GM03348 (cell line): ENCODE measurements at regions not wholly inside any gene's neighbourhood (a gene's known extent, or its start where the extent isn't known, plus 50 kb on each side); places are given as distances from the start of the nearest gene placed in this dataset.

Source experiments
- DNase-seq: peaks from one replicate; pipeline ENCODE4 v3.0.0; 2012; ENCODE audit warnings: low spot score

DNA sequence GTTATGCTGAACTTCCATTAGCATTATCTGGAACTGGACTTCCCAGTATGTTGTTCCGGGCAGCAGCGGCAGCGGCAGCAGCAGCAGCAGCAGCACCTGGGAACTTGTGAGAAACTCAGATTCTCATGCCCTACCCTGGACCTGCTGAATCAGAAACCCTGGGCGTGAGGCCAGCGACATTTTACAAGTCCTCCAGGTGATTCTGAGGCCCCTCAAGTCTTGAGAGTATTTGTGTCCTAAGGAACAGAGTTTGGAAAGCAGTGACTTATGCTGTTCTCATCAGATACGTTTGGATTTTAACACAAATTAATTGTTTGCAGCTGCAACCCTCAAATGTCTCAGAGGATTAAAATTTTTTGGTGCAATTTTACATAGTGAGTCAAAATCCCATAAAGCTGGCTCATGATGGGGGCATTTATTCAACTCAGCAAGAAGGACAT, 157.2 kb upstream of the KAZN start:
- DNase-seq, result peak; percentile 74

DNA sequence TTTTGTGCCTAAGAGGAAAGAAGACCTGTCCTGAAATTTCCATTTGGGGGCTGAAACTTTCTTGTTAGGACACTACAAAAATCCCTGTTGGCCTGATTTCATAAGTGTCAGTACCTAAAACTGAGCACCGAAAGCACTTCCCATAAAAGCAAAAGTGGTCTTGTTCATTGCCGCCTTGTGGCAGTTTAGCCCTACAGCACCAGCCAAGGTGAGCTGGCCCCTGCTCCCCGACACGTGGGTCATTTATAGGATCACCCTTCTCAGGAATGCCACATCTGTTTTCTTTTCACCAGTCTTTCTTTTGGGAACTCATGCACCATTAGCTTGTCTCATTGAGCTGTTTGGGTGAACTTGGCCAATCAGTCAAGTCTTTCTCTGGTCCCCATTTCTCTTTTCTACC, 155.8 kb upstream of the KAZN start:
- DNase-seq, result no peak

DNA sequence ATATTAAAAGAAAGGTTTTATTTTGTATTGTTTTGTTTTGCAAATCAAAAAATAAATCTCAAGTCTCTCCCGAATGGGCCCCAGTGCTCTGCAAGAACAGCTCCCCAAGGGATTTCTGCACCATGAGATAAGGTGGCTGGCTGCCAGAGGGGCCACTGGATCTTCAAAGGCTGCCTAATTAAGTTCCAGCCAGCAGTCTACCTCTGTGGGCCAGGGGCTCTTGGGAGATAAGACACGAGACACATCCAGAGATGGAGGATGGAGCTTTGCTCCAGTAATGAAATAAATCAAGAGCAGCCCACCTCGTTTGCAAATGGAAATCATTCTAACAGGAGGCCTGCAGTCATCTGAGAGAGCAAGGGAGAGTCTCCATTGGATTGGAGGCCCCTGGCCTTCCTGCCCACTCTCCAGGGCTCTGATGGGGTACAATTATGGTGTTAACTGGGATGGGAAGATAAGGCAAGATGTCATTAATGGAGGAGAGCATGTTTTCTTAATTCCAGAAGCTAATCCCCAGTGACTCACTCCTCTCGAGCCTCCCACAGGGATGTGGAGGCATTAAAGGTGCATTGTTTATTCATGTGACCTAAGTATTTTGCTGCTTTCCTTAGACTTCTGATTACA, 155.2 kb upstream of the KAZN start:
- peak; percentile 41 for DNase-seq

DNA sequence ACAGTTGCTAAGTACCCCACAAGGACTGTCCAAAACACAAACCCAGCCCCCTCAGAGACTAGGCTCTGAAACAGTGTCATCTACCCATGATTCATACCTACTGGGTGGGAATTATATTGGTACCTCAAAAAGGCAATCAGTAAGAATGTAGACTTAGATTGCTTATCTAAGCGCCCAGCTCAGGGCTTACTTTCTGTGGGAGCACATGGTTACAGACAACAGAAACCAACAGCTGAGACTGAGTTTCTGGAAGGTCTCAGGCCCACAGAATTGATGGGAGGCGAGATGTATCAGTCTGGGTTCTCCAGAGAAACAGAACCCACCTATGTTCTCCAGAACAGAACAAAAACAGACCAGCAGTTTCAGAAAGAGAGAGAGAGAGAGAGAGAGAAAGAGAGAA, 147.3 kb upstream of the KAZN start:
- no peak for DNase-seq

DNA sequence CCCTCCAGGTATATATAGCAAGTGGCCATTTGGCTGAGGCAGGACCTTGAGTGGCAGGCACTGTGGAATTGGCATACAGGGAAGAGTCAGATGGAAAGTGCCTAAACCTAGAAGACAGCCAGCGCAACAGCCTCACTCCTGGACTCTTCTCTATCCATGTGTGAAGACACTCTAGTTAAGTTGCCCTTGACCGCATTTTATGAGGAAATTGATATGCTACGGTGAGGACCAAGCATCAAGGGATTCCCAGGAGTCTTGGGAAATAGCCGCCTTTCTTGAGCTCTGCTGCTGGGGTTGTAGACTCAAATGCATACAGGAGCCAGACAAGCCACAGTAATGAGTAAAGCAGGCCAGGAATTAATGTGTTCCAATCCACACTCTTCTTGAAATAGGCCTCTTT, 145.9 kb upstream of the KAZN start:
- DNase-seq, result no peak

DNA sequence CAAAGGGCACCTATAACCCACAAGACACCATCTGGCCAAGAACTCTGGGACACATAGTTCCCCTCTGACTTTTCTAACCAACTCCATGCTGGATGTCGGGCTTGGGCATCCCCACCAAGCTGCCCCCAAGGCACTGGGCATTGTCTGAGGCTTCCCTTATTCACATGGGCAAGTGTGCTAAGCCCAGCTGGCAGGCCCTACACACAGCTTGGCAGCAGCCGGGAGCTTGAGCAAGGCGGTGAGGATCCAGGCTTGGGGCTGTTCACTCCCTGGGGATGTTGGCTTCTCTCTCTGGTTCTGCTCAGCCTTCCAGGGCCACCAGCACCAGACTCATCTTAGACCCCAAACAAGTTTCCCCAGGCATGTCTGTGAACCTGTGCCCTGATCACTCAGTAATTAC, 138.3 kb upstream of the KAZN start:
- no peak for DNase-seq

DNA sequence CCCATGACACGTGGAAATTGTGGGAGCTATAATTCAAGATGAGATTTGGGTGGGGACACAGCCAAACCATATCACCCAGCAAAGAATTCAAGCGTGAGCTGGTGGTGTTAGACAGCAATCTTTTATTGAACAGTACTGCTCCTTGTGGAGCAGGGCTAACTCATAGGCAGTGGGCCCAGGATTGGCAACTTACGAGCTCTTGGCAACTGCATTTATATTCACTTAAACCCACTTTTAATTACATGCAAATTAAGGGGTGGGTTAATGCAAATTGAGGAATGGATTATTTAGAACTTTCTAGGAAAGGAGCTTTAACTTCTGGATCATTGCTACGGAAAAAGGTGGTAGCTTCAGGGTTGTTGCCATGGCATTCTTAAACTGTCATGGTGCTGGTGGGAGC, 135.6 kb upstream of the KAZN start:
- no peak for DNase-seq

DNA sequence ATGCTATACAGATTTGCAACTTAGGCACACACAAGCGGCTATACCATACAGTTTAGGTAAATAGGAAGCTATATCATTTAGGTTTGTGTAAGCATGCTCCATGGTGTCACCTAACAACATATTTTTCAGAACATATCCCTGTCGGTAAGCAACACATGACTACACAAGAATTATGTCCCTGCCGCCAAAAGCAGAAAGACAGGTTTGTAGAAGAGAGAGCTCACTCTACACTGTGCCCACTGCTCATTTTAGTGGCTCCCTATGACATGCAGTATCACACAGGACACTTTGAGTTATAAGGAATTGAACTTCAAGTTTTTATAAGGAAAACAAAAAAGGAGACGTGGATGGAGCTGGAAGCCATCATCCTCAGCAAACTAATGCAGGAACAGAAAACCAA, 132.5 kb upstream of the KAZN start:
- DNase-seq, result no peak

DNA sequence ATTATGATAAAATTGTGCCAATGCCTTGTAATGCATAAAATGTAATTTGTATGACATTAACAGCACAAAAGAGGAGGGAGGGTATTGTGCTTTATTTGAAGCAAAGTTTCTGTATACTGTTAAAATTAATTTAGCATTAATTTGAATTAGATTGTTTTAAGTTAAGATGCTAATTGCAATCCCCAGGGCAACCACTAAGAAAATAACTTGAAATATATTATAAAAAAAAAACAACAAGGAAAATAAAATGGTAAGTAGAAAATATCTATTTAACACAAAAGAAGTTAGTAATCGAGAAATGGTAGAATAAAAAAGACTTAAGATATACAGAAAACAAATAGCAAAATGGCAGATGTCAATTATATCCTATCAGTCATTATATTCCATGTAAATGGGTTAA, 131.4 kb upstream of the KAZN start:
- no peak for DNase-seq

DNA sequence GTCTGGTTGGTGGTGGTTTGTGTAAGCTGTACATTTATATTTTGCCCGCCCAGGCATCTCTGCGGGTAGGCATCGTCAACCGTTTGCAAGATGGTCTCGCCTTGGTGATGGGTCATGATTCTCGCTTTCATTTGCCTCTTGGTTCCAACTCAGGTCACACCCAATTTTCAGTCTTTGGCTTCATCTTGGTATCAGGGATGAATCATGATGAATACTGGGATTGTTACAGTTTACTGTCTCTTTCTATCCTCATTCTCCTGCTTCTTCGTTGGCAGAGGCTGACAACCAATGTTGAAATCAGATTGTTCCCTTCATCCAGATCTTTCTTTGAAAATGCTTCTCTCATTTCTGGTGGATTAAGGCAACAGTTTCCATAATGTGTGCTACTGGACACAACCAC, 129.7 kb upstream of the KAZN start:
- DNase-seq, result no peak

DNA sequence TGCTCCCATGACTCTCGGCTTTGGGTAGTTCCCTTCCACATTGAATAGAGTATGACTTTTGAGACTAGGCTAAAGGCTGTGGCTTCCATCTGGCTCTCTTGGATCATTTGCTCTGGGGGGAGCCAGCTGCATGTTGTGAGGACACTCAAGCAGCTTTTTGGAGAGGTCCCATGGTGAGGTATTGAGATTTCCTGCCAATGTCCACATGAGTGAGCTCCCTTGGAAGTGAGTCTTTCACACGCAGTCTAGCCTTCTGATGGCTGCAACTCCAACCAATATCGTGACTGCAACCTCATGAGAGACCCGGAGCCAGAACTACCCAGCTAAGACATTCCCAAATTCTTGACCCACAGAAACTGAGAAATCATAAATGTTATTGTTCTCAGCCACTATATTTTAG, 127.7 kb upstream of the KAZN start:
- DNase-seq, result no peak

DNA sequence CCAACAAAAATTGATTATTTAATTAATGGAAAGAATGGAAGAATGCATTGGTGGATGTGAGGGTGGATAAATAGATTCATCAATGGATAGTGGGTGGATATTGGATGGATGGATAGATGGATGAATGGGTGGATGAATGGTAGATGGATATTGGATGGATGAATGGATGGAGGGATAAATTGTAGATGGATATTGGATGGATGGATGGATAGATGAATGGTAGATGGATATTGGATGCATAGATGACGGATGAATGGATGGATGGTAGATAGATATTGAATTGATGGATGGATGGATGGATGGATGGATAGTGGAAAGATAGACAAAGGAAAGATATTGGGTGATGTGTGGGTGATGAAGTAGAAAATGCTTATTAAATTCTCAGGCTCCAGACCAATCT, 123.6 kb upstream of the KAZN start:
- no peak for DNase-seq

DNA sequence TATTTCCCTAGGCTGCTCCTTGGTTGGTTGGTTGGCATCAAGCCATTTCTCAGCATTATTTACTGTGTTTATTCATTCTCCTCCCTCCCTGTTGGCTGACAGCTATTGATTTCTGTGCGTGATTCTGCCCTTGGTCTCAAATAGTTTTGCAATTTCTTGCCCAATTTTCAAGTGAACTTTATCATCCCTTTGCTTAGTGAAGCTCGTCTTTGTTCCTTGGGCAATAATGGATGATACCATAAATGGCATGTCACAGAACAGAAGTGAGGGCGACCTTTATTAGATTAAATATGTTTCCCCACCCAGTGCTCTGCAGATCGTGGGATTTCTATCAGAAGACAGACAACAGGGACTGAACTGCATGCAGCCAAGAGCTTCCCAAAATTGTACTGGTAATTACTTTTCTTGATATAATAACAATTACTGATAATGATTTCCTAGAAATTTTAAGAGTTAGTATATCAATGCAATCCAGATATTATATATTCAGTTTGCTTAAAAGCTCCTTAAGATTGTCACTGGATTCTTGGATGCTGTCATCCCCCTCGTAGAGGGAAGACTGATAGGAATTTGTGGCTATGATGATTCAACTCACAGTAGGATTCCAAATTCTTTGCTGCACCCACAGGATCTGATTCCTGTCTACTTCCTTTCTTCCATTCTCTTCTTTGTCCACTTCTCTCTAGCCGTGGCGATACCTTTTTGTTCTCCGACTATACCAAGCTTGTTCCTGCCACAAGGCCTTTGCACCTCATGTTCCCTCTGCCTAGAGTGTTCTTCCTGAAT, 122.1 kb upstream of the KAZN start:
- DNase-seq, result peak; percentile 64

DNA sequence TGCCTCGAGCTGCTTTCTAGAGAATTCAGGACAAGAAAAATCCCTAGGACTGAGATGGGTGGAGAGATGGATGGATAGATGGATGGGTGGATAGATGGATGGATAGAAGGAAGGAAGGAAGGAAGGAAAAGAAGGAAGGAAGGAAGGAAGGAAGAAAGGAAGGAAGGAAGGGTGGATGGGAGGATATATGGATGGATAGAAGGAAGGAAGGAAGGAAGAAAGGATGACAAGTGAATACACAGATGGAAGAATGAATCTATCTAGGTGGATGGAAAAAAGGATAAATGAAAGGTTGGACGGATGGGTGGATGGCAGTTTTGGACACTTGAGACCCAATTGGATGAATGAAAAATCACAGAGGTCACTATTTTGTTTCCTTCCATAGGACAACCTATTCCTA, 120.4 kb upstream of the KAZN start:
- DNase-seq, result no peak

DNA sequence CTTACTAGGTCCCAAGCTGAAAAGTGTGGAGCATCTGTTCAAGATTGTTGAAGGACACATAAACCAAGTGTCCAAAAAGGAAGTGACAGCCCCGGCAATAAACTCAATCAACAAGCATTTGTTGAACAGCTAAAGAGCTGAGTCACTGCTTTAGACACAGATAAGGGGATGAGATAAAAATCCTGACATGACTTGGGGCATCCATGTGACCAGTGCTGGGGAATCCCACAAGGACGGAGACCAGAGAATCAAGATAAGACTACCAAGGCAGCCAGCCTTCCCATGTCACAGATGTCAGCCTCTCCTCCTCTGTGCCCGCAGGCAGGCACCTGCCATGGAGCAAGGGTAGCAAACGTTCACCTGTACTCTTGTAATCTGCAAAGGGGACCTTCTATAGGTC, 118.6 kb upstream of the KAZN start:
- DNase-seq, result peak; percentile 7

DNA sequence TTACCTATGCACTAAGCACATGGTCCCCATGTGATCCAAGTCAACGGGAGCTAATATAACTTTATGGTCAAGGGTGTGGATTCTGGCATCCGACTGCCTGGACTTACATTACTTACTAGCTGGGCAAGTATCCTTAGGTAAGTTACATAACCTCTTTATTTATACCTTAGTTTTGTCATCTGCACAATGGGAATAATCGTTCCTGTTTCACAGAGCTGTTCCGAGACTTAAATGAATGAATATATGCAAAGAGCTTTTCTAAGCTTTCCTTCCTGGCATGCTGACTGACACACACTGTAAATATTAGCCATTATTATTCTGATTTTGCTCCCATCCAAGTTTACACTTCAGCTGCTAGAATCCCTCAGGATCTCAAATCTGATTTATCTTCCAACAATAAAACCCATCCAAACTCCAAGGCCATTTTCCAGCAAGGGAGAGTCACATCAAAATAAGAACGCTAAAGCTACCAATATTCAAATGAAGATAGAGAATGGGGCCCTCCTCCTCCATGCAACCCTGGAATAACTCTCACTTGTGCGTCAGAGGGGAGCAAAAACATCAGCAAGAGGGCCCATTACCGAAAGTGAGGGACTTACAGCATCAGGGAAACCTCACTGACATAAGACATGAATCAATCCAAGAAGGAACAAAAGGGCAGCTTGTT, 115.6 kb upstream of the KAZN start:
- DNase-seq, result no peak

DNA sequence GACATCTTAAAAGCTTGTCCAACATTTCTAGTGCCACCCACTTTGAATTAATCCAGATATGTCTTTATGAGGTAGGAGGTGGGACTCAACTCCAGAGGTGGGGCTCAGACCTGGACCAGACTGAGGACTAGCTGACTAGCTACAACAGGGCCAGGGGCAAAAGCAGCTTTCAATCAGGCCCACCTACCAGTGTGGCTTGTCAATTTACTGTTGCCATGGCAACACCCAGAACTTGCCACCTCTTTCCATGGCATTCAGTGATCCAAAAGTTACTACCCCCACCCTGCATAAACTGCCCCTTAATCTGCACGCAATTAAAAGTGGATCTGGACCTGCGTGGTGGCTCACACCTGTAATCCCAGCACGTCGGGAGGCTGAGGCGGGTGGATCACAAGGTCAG, 113.2 kb upstream of the KAZN start:
- DNase-seq, result no peak

DNA sequence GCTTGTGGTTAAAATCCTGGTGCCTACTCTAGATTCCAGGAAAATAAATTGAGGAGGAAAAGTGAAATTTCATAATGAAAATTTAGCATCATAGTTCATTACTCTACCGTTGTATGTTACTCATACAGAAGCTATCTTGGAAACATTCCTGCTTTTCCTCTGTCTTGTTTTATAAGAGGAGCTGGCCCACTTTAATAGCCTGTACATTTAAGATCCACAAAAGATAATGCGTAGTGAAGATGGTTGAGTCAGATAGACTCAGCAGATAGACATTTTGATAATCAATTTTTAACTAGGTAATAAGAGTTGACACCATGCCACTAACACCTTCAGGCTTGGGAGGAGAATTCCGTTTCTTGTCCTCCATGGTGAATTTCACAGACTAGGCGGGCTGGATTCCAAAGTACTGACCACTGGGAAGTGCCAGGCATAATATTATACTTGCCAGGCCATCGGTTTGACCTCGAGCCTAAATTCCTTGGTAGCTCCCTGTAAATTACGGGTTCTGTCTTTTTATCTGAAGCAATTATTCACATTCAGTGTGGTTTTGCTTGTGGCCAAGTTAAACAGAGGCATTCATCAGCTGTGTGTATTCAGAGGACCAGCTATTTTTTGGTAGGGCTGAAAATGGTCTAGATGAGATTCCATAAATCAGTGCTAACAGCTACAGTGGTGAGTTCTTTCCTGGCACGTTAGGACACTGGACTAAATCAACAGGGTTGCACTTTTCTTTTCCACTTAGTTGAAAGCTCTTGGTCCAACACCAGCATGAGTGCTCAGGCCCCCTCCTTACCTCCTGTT, 111.9 kb upstream of the KAZN start:
- DNase-seq, result peak; percentile 73

DNA sequence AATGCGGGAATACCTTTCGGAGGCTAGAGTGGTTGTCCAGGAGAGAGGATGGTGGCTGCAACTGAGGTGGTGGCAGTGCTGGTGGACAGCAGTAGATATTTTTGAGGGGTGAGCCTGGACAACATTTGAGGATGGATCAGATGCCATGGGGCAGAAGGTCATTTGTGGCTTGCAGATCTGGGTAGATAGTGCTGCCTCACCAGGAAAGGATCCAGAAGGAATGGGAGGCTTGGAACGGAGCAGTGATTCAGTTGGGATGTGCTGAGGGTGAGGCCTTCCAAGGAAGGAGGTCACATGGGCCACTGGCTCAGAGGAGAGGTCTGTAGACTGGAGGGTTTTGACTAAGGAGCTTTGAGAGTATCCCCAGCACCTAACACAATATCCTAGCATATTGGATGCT, 110.8 kb upstream of the KAZN start:
- DNase-seq, result peak; percentile 18

DNA sequence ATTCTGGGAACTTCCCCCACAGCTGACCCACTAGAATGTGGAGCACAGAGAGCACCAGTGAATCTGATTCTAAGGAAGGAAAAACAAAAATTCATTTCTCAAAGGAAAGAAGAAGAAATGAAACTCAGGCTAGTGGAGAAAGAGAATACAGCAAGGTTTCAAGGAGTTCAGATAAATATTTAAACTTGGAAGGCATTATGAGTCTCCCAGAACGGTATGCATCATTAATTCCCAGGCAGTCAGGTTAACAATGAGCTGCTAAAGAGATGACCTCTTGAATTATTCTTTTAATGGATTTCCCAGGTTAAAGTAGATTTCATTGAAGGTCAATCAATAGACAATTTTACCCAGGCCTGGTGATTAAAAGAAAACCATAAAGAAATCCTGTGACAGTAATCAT, 103.6 kb upstream of the KAZN start:
- no peak for DNase-seq

DNA sequence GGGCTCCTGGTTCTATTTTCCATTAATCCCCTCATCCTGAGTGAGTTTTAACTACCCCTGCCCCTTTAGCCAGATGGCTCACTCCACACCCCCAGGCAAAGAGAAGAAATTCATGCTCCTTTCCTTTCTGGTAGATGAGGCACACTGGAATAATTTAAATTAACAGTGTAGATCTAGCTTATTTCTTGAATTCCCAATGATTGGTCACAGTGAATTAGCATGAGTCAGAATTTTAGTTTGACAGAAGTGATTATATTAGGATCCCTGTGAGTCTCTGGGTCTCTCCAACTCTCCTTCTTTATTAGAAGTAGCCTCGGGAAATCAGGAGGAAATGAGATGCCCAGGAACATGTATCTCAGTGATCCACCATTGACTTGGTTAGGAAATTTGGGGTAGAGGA, 103.1 kb upstream of the KAZN start:
- no peak for DNase-seq

DNA sequence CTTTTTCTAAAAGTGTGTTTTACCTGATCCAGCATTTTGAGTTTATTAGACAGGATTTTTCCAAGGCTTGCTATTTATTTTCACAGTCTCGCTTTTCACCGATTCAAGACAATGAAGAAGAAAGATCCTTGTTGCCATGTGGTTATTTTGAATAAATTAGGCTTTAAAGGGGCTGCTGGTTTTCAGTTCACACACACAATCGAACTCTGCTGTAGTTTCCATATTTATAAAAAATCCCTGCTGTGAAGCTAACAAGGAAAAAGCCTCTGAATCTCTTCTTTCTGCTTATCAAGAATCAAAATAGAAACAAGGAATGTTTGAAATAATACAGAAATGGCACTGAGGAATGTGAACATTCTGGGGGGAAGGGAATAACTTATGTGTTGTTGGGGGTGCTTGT, 102.5 kb upstream of the KAZN start:
- no peak for DNase-seq

DNA sequence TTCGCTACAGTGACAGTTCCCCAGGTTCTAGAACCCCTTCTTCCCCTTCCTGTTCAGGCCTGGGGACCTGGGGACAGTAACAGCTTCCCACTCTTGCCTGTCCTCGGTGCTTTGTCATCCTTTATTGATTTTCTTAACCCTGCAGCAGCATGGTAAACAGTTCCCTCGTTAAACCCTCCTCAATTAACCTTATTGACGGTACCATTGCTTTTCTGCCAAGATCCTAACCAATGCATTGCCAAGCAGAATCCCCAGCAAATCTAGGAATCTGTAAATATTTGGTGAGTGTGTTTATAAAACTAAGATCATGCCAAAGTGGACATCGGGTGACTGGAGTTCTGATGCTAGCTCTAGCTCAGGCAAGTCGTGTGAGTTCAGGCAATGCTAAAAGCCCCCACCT, 99.6 kb upstream of the KAZN start:
- DNase-seq, result no peak
